Stomach (tissue), 4 donors: ENCODE measurements at regions not wholly inside any gene's neighbourhood (a gene's known extent, or its start where the extent isn't known, plus 50 kb on each side); places are given as distances from the start of the nearest gene placed in this dataset.

ENCODE experiments used
- CTCF ChIP-seq, 7 experiments: fragments of 450-650 bp in 4 of 7; fragments of 200-600 bp in 3 of 7; sonication (generic) in 3 of 7; IDR thresholded peaks; one replicate each; pipeline ENCODE4 v1.5.1; 2016 to 2019; ENCODE audit warnings: antibody characterized with exemption in 7 of 7, control low read depth in 2 of 7, mild to moderate bottlenecking in 1 of 7
- EP300 ChIP-seq: sonication (generic); formaldehyde crosslinking; IDR thresholded peaks from one replicate; pipeline ENCODE4 v1.6.1; 2017; ENCODE audit warnings: antibody characterized with exemption
- POLR2AphosphoS5 ChIP-seq, 3 donors: sonication (generic); formaldehyde crosslinking; IDR thresholded peaks; one replicate each; pipeline ENCODE4 v1.6.1; 2016; ENCODE audit warnings: antibody characterized with exemption in 3 of 3

GRCh38 chr6:113103634-113104361 lies 753.3 kb upstream of the MARCKS start:
- TF ChIP-seq EP300, result no peak
- TF ChIP-seq CTCF (IDR thresholded peaks at IDR 0.05), result no peak
- no peak for TF ChIP-seq POLR2AphosphoS5 (IDR thresholded peaks at IDR 0.05)
